ENCODE measurements at regions not wholly inside any gene's neighbourhood (a gene's known extent, or its start where the extent isn't known, plus 50 kb on each side); places are given as distances from the start of the nearest gene placed in this dataset.
"Not testable (repeated sequence)": the region's sequence is repeated elsewhere in the genome, so short reads cannot be mapped to it uniquely, and the experiment has no call there.

DNA sequence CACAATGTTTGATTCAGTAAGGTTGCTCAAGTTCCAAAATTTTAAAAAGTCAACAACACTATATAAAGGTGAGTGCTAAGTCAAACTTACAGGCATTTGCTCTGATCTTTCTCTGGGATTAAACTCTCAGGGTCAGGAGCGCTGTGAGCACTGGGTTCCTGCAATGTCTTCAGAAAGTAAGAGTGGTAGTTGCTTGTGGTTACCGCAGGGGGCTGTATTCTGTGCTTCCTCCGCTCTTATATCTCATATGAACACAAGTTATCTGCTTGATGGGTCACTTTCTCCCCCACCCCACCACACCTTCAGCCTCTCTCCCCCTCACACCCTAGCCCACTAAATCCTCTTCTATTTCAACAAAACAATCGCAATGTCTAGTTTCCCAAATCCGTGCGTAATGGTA lies 116.4 kb upstream of the IGSF1 start:
- no peak for DNase-seq (ENCODE audit: low read depth)
- Histone ChIP-seq H3K27me3 (ENCODE audit: control insufficient read depth, insufficient read depth, low read length) (no peaks in the 10 kb centered on the region), H3K36me3 (ENCODE audit: control insufficient read depth, insufficient read depth, low read length) (no peaks in the 10 kb centered on the region), H3K4me3 (ENCODE audit: low read depth, low read length) (no peak overlapping the region)
- TF ChIP-seq, protein P1, sequence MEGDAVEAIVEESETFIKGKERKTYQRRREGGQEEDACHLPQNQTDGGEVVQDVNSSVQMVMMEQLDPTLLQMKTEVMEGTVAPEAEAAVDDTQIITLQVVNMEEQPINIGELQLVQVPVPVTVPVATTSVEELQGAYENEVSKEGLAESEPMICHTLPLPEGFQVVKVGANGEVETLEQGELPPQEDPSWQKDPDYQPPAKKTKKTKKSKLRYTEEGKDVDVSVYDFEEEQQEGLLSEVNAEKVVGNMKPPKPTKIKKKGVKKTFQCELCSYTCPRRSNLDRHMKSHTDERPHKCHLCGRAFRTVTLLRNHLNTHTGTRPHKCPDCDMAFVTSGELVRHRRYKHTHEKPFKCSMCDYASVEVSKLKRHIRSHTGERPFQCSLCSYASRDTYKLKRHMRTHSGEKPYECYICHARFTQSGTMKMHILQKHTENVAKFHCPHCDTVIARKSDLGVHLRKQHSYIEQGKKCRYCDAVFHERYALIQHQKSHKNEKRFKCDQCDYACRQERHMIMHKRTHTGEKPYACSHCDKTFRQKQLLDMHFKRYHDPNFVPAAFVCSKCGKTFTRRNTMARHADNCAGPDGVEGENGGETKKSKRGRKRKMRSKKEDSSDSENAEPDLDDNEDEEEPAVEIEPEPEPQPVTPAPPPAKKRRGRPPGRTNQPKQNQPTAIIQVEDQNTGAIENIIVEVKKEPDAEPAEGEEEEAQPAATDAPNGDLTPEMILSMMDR (IDR thresholded peaks at IDR 0.05; ENCODE audit: insufficient read depth, low read length, poor library complexity, severe bottlenecking): peak; percentile 14

DNA sequence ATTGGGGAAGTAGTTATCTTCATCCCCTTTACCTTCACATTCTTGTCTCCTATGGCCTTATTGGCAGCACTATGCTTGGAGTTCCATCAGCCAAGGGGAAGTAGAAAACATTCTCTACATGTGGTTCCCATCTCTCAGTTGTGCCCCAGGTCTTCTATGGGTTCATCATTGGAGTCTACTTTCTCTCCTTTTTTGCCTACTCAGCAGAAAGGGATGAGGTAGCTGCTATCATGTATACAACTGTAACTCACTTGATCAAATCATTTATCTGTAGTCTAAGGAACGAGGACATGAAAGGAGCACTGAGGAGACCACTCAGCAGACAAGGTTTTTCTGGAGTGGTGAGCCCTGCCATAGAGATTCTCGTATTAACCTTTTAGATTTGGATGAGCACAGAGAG lies 119.0 kb upstream of the OR13H1 start:
- DNase-seq (ENCODE audit: low read depth): no peak

DNA sequence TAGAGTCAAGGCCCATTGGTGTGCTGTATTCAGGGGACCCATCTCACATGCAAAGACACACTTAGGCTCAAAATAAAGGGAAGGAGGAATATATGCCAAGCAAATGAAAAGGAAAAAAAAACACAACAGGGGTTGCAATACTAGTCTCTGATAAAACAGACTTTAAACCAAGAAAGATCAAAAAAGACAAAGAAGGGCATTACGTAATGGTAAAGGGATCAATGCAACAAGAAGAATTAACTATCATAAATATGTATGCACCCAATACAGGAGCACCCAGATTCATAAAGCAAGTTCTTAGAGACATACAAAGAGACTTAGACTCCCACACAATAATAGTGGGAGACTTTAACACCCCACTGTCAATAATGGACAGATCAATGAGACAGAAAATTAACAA lies 113.4 kb upstream of the OR13H1 start:
- H3K27me3 ChIP-seq (ENCODE audit: control insufficient read depth, insufficient read depth, low read length); DNase-seq (ENCODE audit: low read depth); H3K36me3 ChIP-seq (ENCODE audit: control insufficient read depth, insufficient read depth, low read length); H3K4me3 ChIP-seq (ENCODE audit: low read depth, low read length): not testable (repeated sequence)

More for the DNA sequence above, 119.0 kb upstream of the OR13H1 start:
- TF ChIP-seq, protein P1 (IDR thresholded peaks at IDR 0.05; ENCODE audit: insufficient read depth, low read length, poor library complexity, severe bottlenecking): no peak
- Histone ChIP-seq H3K27me3 (ENCODE audit: control insufficient read depth, insufficient read depth, low read length) (no peaks in the 10 kb centered on the region), H3K4me3 (ENCODE audit: low read depth, low read length) (no peak overlapping the region), H3K36me3 (ENCODE audit: control insufficient read depth, insufficient read depth, low read length) (no peaks in the 10 kb centered on the region)

DNA sequence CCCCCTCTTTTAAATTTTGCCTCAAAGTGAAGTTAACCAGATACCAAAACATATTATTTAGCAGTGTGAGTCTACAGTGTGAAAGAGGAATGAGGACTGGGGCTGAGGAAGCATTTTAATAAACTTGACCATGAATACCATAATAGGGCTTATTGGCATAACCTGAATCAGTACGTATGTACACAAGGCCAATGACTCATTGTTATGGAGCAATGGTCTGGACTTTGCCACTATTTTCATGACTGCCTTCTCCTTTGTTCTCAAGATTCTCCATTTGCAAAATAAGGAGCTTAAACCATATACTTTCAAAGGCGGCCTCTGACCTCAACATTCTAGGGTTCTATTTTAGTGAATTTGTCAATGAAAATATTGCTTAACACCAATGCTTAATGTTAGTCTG lies 102.8 kb upstream of the OR13H1 start:
- no peak overlapping the region for H3K4me3 ChIP-seq (ENCODE audit: low read depth, low read length)
- no peaks in the 10 kb centered on the region for H3K36me3 ChIP-seq (ENCODE audit: control insufficient read depth, insufficient read depth, low read length)
- DNase-seq (ENCODE audit: low read depth): no peak
- TF ChIP-seq, protein P1 (IDR thresholded peaks at IDR 0.05; ENCODE audit: insufficient read depth, low read length, poor library complexity, severe bottlenecking): no peak
- H3K27me3 ChIP-seq (ENCODE audit: control insufficient read depth, insufficient read depth, low read length): no peaks in the 10 kb centered on the region

DNA sequence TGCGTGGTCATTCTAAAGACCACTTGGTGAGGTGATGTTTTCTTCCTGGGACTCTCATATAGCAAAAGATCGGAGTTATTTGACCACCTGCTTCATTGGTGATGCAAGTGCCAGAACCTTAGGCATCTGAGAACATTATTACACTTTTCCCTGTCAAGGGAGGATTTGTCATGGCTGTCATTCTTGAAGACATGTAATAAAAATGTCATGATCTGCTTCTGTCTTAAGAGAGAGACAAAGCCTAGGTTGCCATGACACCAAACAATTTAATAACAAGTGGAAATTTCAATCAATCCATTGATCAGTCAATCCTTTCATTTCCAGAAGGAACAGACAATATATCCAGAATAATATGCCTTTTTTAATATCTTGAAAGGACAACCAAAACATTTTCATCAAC lies 97.9 kb upstream of the OR13H1 start:
- Histone ChIP-seq H3K27me3 (ENCODE audit: control insufficient read depth, insufficient read depth, low read length) (no peaks in the 10 kb centered on the region), H3K36me3 (ENCODE audit: control insufficient read depth, insufficient read depth, low read length) (no peaks in the 10 kb centered on the region), H3K4me3 (ENCODE audit: low read depth, low read length) (no peak overlapping the region)
- DNase-seq (ENCODE audit: low read depth): no peak
- TF ChIP-seq, protein P1 (IDR thresholded peaks at IDR 0.05; ENCODE audit: insufficient read depth, low read length, poor library complexity, severe bottlenecking): no peak

DNA sequence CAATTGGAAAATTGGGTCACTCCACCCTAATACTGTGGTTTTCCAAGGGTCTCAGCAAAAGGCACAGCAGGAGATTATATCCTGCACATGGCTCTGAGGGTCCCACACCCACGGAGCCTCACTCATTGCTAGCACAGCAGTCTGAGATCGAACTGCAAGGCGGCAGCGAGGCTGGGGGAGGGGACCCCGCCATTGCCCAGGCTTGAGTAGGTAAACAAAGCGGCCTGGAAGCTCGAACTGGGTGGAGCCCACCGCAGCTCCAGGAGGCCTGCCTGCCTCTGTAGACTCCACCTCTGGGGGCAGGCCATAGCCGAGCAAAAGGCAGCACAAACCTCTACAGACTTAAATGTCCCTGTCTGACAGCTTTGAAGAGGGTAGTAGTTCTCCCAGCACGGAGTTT lies 82.0 kb upstream of the OR13H1 start:
- H3K4me3 ChIP-seq (ENCODE audit: low read depth, low read length); DNase-seq (ENCODE audit: low read depth); H3K27me3 ChIP-seq (ENCODE audit: control insufficient read depth, insufficient read depth, low read length); H3K36me3 ChIP-seq (ENCODE audit: control insufficient read depth, insufficient read depth, low read length): not testable (repeated sequence)

DNA sequence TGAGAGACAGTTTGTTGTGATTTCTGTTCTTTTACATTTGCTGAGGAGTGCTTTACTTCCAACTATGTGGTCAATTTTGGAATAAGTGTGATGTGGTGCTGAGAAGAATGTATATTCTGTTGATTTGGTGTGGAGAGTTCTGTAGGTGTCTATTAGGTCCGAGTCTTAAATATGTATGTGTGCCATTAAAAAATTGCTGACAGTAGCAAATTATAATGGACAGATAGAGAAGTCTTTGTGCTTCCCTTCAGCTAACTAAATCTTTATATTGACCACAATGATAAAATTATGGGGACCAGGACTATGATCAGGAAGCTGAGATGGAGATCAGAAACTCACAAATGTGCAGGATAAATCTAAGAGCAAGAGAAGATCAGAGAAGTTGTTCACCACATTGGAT lies 70.1 kb upstream of the OR13H1 start:
- H3K4me3 ChIP-seq (ENCODE audit: low read depth, low read length); DNase-seq (ENCODE audit: low read depth); H3K36me3 ChIP-seq (ENCODE audit: control insufficient read depth, insufficient read depth, low read length); H3K27me3 ChIP-seq (ENCODE audit: control insufficient read depth, insufficient read depth, low read length): not testable (repeated sequence)

Data from kidney epithelial cell (primary cell).